HepG2 (cell line): ENCODE measurements at regions not wholly inside any gene's neighbourhood (a gene's known extent, or its start where the extent isn't known, plus 50 kb on each side); places are given as distances from the start of the nearest gene placed in this dataset.

Experiments
- ATAC-seq: fragments of 200-7000 bp; cut with Tn5 transposase; 3 replicates; pipeline ENCODE4 v1.9.1; 2020; ENCODE audit warnings: mild to moderate bottlenecking, moderate library complexity
- BruUV-seq: library from RNA; stranded (reverse); fragments of 400-500 nt; replicated peaks from 2 replicates; lab custom pipeline; 2021; lab: Mats Ljungman, UMichigan
- CTCF ChIA-PET: fragments of 300-600 bp; formaldehyde crosslinking; extraction: SDS; loops from one replicate; lab custom pipeline; 2021; ENCODE audit warnings: low total read pairs, inconsistent platforms, low intra/inter-chr PET ratio; lab: Yijun Ruan, JAX
- POLR2A ChIA-PET: fragments of 350-600 bp; sonication (Branson Sonifier 250); formaldehyde crosslinking; loops from one replicate; lab custom pipeline; 2020; ENCODE audit warnings: antibody characterized with exemption, inconsistent platforms; lab: Yijun Ruan, JAX
- DNase-seq: peaks from one replicate; pipeline ENCODE4 v3.0.0-alpha.2; 2015; ENCODE audit warnings: low spot score
- FAIRE-seq: peaks from 3 replicates; lab custom pipeline; 2011; peaks lifted over from hg19 to GRCh38; lab: Jason Lieb, UNC
- H2AFZ ChIP-seq: one replicate; pipeline ENCODE4 v1.6.1; 2011; ENCODE audit warnings: low read length, inconsistent platforms
- H3K27ac ChIP-seq: fragments of 300-600 bp; 3 replicates; pipeline ENCODE4 v1.8.0; 2011; ENCODE audit warnings: mixed run types, mild to moderate bottlenecking, mixed read lengths, low read length, inconsistent platforms; ENCODE audit not compliant: insufficient read depth; ENCODE audit errors: extremely low read length
- H3K27me3 ChIP-seq, 2 experiments: fragments of 200-600 bp in 1 of 2; 2 replicates in 1 of 2; 3 replicates in 1 of 2; pipeline versions ENCODE4 v1.6.0 to v1.8.0; 2011; ENCODE audit warnings: low read length in 2 of 2, mild to moderate bottlenecking in 2 of 2, moderate library complexity in 2 of 2, inconsistent platforms in 1 of 2; ENCODE audit not compliant: insufficient read depth in 2 of 2, control insufficient read depth in 1 of 2
- H3K36me3 ChIP-seq, 2 experiments: fragments of 200-600 bp in 1 of 2; replicated peaks in 1 of 2; 2 replicates in 1 of 2; 3 replicates in 1 of 2; pipeline versions ENCODE4 v1.5.1 to v1.8.0; 2011; ENCODE audit warnings: low read length in 2 of 2, inconsistent platforms in 1 of 2; ENCODE audit not compliant: insufficient read depth in 2 of 2, control insufficient read depth in 1 of 2
- H3K4me1 ChIP-seq: 2 replicates; pipeline ENCODE4 v1.5.1; 2012; ENCODE audit warnings: low read length, inconsistent platforms; ENCODE audit not compliant: insufficient read depth
- H3K4me2 ChIP-seq: 2 replicates; pipeline ENCODE4 v1.6.0; 2011; ENCODE audit warnings: low read depth, low read length, inconsistent platforms
- H3K4me3 ChIP-seq, 3 experiments: fragments of 200-600 bp in 1 of 3; sonication (generic), shearing (Covaris generic) in 1 of 3; replicated peaks in 1 of 3; 2 replicates each; pipeline ENCODE4 v1.5.1; 2011 to 2016; ENCODE audit warnings: low read length in 3 of 3, inconsistent platforms in 2 of 3, low read depth in 2 of 3, mild to moderate bottlenecking in 2 of 3, control low read depth in 1 of 3, mixed read lengths in 1 of 3; ENCODE audit not compliant: insufficient read depth in 1 of 3
- H3K79me2 ChIP-seq: one replicate; pipeline ENCODE4 v1.6.1; 2011; ENCODE audit warnings: low read length, inconsistent platforms; ENCODE audit not compliant: insufficient read depth
- H3K9ac ChIP-seq: 2 replicates; pipeline ENCODE4 v1.6.0; 2011; ENCODE audit warnings: mild to moderate bottlenecking, low read depth, low read length, inconsistent platforms; ENCODE audit not compliant: insufficient read depth
- H3K9me3 ChIP-seq: 2 replicates; pipeline ENCODE4 v1.5.1; 2012; ENCODE audit warnings: mild to moderate bottlenecking, low read length
- H4K20me1 ChIP-seq: 2 replicates; pipeline ENCODE4 v1.6.0; 2011; ENCODE audit warnings: inconsistent platforms, mild to moderate bottlenecking, low read length, moderate library complexity; ENCODE audit not compliant: insufficient read depth
- CREBL2 ChIP-seq: sonication (generic); formaldehyde crosslinking; IDR thresholded peaks from 2 replicates; pipeline ENCODE4 v1.8.1; 2023; ENCODE audit warnings: missing genetic modification reagents, mild to moderate bottlenecking, borderline replicate concordance
- DR1 ChIP-seq: sonication (generic); formaldehyde crosslinking; IDR thresholded peaks from 2 replicates; pipeline ENCODE4 v1.8.0; 2021; ENCODE audit warnings: mild to moderate bottlenecking, missing genetic modification reagents, inconsistent platforms
- GMEB1 ChIP-seq: sonication (generic); formaldehyde crosslinking; IDR thresholded peaks from 2 replicates; pipeline ENCODE4 v1.5.1; 2020; ENCODE audit warnings: missing genetic modification reagents, mild to moderate bottlenecking, borderline replicate concordance
- IRF9 ChIP-seq: sonication (generic); formaldehyde crosslinking; IDR thresholded peaks from 2 replicates; pipeline ENCODE4 v1.8.0; 2022; ENCODE audit warnings: missing genetic modification reagents, mild to moderate bottlenecking, borderline replicate concordance
- KLF15 ChIP-seq: sonication (generic); formaldehyde crosslinking; IDR thresholded peaks from 2 replicates; pipeline ENCODE4 v1.8.1; 2023; ENCODE audit warnings: borderline replicate concordance, mild to moderate bottlenecking, inconsistent platforms, missing genetic modification reagents, mixed read lengths
- PRPF4 ChIP-seq: fragments of 200-400 bp; formaldehyde crosslinking; IDR thresholded peaks from 2 replicates; pipeline ENCODE4 v1.6.1; 2016; ENCODE audit warnings: low read length, low read depth; ENCODE audit not compliant: poor library complexity, severe bottlenecking
- SRY ChIP-seq: sonication (generic); formaldehyde crosslinking; IDR thresholded peaks from 2 replicates; pipeline ENCODE4 v1.8.0; 2022; ENCODE audit warnings: mild to moderate bottlenecking, missing genetic modification reagents
- U2AF1 ChIP-seq: fragments of 200-400 bp; formaldehyde crosslinking; optimal IDR thresholded peaks from 2 replicates; pipeline ENCODE3; 2017; ENCODE audit warnings: mild to moderate bottlenecking, low read depth, low read length
- ZNF180 ChIP-seq: sonication (generic); formaldehyde crosslinking; IDR thresholded peaks from 2 replicates; pipeline ENCODE4 v1.4.0; 2020; ENCODE audit warnings: low read depth, missing genetic modification reagents, borderline replicate concordance
- ZNF33B ChIP-seq: sonication (generic); formaldehyde crosslinking; IDR thresholded peaks from 2 replicates; pipeline ENCODE4 v1.5.1; 2020; ENCODE audit warnings: mild to moderate bottlenecking, missing genetic modification reagents
- ZNF597 ChIP-seq: sonication (generic); formaldehyde crosslinking; IDR thresholded peaks from 2 replicates; pipeline ENCODE4 v1.5.0; 2020; ENCODE audit warnings: missing genetic modification reagents
- ZNF713 ChIP-seq: sonication (generic); formaldehyde crosslinking; IDR thresholded peaks from 2 replicates; pipeline ENCODE4 v1.4.0; 2020; ENCODE audit warnings: mild to moderate bottlenecking, missing genetic modification reagents
- ZNF878 ChIP-seq: sonication (generic); formaldehyde crosslinking; IDR thresholded peaks from 2 replicates; pipeline ENCODE4 v1.8.1; 2023; ENCODE audit warnings: mild to moderate bottlenecking, missing genetic modification reagents, moderate library complexity
- ZSCAN22 ChIP-seq: sonication (generic); formaldehyde crosslinking; IDR thresholded peaks from 2 replicates; pipeline ENCODE4 v1.4.0; 2020; ENCODE audit warnings: mild to moderate bottlenecking, missing genetic modification reagents
- WGBS: methylation state at CpG from one replicate; pipeline ENCODE4 v1.1.6; 2017; ENCODE audit warnings: low lambda C conversion rate; 5-methylcytosine and 5-hydroxymethylcytosine counted together
- in situ Hi-C: cut with HindIII; loops from 2 replicates; pipeline ENCODE4 v1.10.0; 2017; ENCODE audit warnings: low pct_unique_long_range_greater_than_20kb; ENCODE audit not compliant: extremely low pct_ligation_motif_present
- intact Hi-C: fragments of 100-400 bp; cut with micrococcal nuclease; formaldehyde crosslinking; loops from one replicate; pipeline ENCODE4 v1.10.0; 2022; ENCODE audit not compliant: unreplicated experiment

GRCh38 chr6:151738267-151738666 is 69.2 kb upstream of the ESR1 start:
- CTCF ChIA-PET, result no interaction called here
- H3K4me1 ChIP-seq, result no peaks in the 10 kb centered on the region
- POLR2A ChIA-PET, result no interaction called here
- no peak overlapping the region for H3K9ac ChIP-seq
- no peak overlapping the region for H2AFZ ChIP-seq
- TF ChIP-seq ZNF597, result no peak
- no peak for TF ChIP-seq CREBL2
- TF ChIP-seq ZNF33B (CRISPR knock-in tag), result no peak
- TF ChIP-seq SRY (CRISPR knock-in tag), result no peak
- TF ChIP-seq ZNF878 (CRISPR knock-in tag), result no peak
- no peak for TF ChIP-seq DR1
- TF ChIP-seq PRPF4, result no peak
- no peak for TF ChIP-seq KLF15
- no peak for TF ChIP-seq U2AF1
- TF ChIP-seq ZSCAN22, result no peak
- no peak for TF ChIP-seq IRF9
- TF ChIP-seq ZNF180 (CRISPR knock-in tag), result no peak
- no peak for TF ChIP-seq GMEB1
- TF ChIP-seq ZNF713, result no peak
- H3K9me3 ChIP-seq, result no peaks in the 10 kb centered on the region
- no peaks in the 10 kb centered on the region for H3K36me3 ChIP-seq
- H3K79me2 ChIP-seq, result no peaks in the 10 kb centered on the region
- intact Hi-C loops, result no loop called here
- no peak overlapping the region for H3K4me2 ChIP-seq
- H3K27me3 ChIP-seq, result no peaks in the 10 kb centered on the region; a peak in 1 of 5 replicates
- no peak for DNase-seq
- no peaks in the 10 kb centered on the region for H4K20me1 ChIP-seq
- no peak overlapping the region for H3K4me3 ChIP-seq
- no TSS peak for BruUV-seq
- no peak overlapping the region for H3K27ac ChIP-seq
- ATAC-seq, result no peak
- no peak for FAIRE-seq
- in situ Hi-C loops, result no loop called here
- WGBS, result under 1% methylated on average over 3 of the region's 3 CpGs
